Neural progenitor cell (in vitro differentiated cells): ENCODE measurements at regions not wholly inside any gene's neighbourhood (a gene's known extent, or its start where the extent isn't known, plus 50 kb on each side); places are given as distances from the start of the nearest gene placed in this dataset.

ENCODE experiments used
- DNase-seq: peaks from one replicate; pipeline ENCODE4 v3.0.0-alpha.2; 2016; ENCODE audit warnings: low spot score
- H2AFZ ChIP-seq: fragments of 200-600 bp; sonication (generic); replicated peaks from 2 replicates; pipeline ENCODE4 v1.6.1; 2016; ENCODE audit warnings: antibody characterized with exemption
- H3F3A ChIP-seq: fragments of 200-600 bp; sonication (generic); 2 replicates; pipeline ENCODE4 v1.6.1; 2016; ENCODE audit warnings: antibody characterized with exemption, low read depth
- H3K27ac ChIP-seq: fragments of 200-600 bp; sonication (generic); 2 replicates; pipeline ENCODE4 v1.5.1; 2016; ENCODE audit warnings: mild to moderate bottlenecking
- H3K27me3 ChIP-seq: fragments of 200-600 bp; sonication (generic); 2 replicates; pipeline ENCODE4 v1.6.1; 2016; ENCODE audit warnings: mild to moderate bottlenecking, moderate library complexity
- H3K36me3 ChIP-seq: fragments of 200-600 bp; sonication (generic); 2 replicates; pipeline ENCODE4 v1.5.1; 2016
- H3K4me1 ChIP-seq: fragments of 200-600 bp; sonication (generic); 2 replicates; pipeline ENCODE4 v1.6.1; 2016; ENCODE audit warnings: mixed run types
- H3K4me2 ChIP-seq: fragments of 200-600 bp; sonication (generic); 2 replicates; pipeline ENCODE4 v1.6.1; 2016
- H3K4me3 ChIP-seq: fragments of 200-600 bp; sonication (generic); 2 replicates; pipeline ENCODE4 v1.5.1; 2016
- H3K79me2 ChIP-seq: fragments of 200-600 bp; sonication (generic); 2 replicates; pipeline ENCODE4 v1.6.1; 2016; ENCODE audit warnings: low read depth
- H3K9ac ChIP-seq: fragments of 200-600 bp; sonication (generic); 2 replicates; pipeline ENCODE4 v1.6.1; 2016
- H3K9me3 ChIP-seq: fragments of 200-600 bp; sonication (generic); 2 replicates; pipeline ENCODE4 v1.5.1; 2016; ENCODE audit warnings: low read depth
- H4K20me1 ChIP-seq: fragments of 200-600 bp; sonication (generic); 2 replicates; pipeline ENCODE4 v1.6.1; 2016; ENCODE audit warnings: low read depth
- H3K27ac Mint-ChIP-seq: 3 replicates; pipeline ENCODE4 v1.8.0; 2021; ENCODE audit warnings: mixed read lengths
- H3K27me3 Mint-ChIP-seq: 2 replicates; pipeline ENCODE4 v1.8.0; 2022; ENCODE audit warnings: low read depth, mild to moderate bottlenecking, inconsistent platforms, moderate library complexity, mixed read lengths; ENCODE audit not compliant: insufficient read depth
- H3K36me3 Mint-ChIP-seq: 3 replicates; pipeline ENCODE4 v1.8.0; 2021; ENCODE audit warnings: mixed read lengths
- H3K4me1 Mint-ChIP-seq: 3 replicates; pipeline ENCODE4 v1.8.0; 2021; ENCODE audit warnings: mixed read lengths
- H3K4me3 Mint-ChIP-seq: 3 replicates; pipeline ENCODE4 v1.8.0; 2021; ENCODE audit warnings: mild to moderate bottlenecking, moderate library complexity, mixed read lengths
- H3K9me3 Mint-ChIP-seq: 3 replicates; pipeline ENCODE4 v1.8.0; 2020; ENCODE audit warnings: mixed read lengths
- CTCF ChIP-seq: fragments of 200-600 bp; sonication (generic); IDR thresholded peaks from 2 replicates; pipeline ENCODE4 v1.5.1; 2017; ENCODE audit warnings: antibody characterized with exemption, mild to moderate bottlenecking
- EZH2 ChIP-seq: fragments of 200-600 bp; sonication (generic); IDR thresholded peaks from 2 replicates; pipeline ENCODE4 v1.6.1; 2017; ENCODE audit warnings: antibody characterized with exemption, mild to moderate bottlenecking, moderate library complexity
- EZH2phosphoT487 ChIP-seq: fragments of 200-600 bp; sonication (generic); IDR thresholded peaks from 2 replicates; pipeline ENCODE4 v1.6.1; 2017; ENCODE audit warnings: antibody characterized with exemption

- Histone ChIP-seq H3K4me2 (no peak overlapping the region), H2AFZ (no peak overlapping the region), H3K9me3 (peaks cover 5% of the 10 kb centered on the region), H3K4me1 (no peaks in the 10 kb centered on the region), H4K20me1 (no peaks in the 10 kb centered on the region), H3K27ac (no peak overlapping the region), H3K4me3 (no peak overlapping the region), H3K9ac (no peak overlapping the region), H3K79me2 (no peaks in the 10 kb centered on the region), H3K27me3 (no peaks in the 10 kb centered on the region), H3F3A (no peaks in the 10 kb centered on the region), H3K36me3 (no peaks in the 10 kb centered on the region)
- Mint-ChIP-seq H3K4me1 (no peaks in the 10 kb centered on the region), H3K27ac (no peak overlapping the region), H3K4me3 (no peak overlapping the region), H3K27me3 (no peaks in the 10 kb centered on the region), H3K36me3 (no peaks in the 10 kb centered on the region), H3K9me3 (peaks cover 16% of the 10 kb centered on the region)
- no peak for DNase-seq
- TF ChIP-seq EZH2phosphoT487 (no peak), CTCF (no peak), EZH2 (no peak)
These were observed 500.6 kb upstream of the RPS6KA3 start for GRCh38 chrX:20767346-20767745.

- H3K27me3 Mint-ChIP-seq = no peaks in the 10 kb centered on the region
- no peaks in the 10 kb centered on the region for H3K36me3 Mint-ChIP-seq
- H3K36me3 ChIP-seq = no peaks in the 10 kb centered on the region
- no peak overlapping the region for H3K4me2 ChIP-seq
- no peaks in the 10 kb centered on the region for H3K4me1 Mint-ChIP-seq
- no peaks in the 10 kb centered on the region for H3K79me2 ChIP-seq
- H4K20me1 ChIP-seq = no peaks in the 10 kb centered on the region
- no peak overlapping the region for H3K27ac ChIP-seq
- peaks cover 6% of the 10 kb centered on the region for H3K9me3 Mint-ChIP-seq
- no peaks in the 10 kb centered on the region for H3K27me3 ChIP-seq
- H3K9ac ChIP-seq = no peak overlapping the region
- DNase-seq = no peak
- no peak overlapping the region for H3K4me3 Mint-ChIP-seq
- TF ChIP-seq CTCF = no peak
- TF ChIP-seq EZH2 = no peak
- TF ChIP-seq EZH2phosphoT487 = no peak
- no peaks in the 10 kb centered on the region for H3K9me3 ChIP-seq
- no peak overlapping the region for H3K27ac Mint-ChIP-seq
- H2AFZ ChIP-seq = no peak overlapping the region
- no peaks in the 10 kb centered on the region for H3F3A ChIP-seq
- H3K4me1 ChIP-seq = no peaks in the 10 kb centered on the region
- H3K4me3 ChIP-seq = no peak overlapping the region
These were observed 489.9 kb upstream of the RPS6KA3 start for GRCh38 chrX:20756585-20756984.

GRCh38 chrX:20753076-20753475, 486.4 kb upstream of the RPS6KA3 start:
- H3K27me3 Mint-ChIP-seq = no peaks in the 10 kb centered on the region
- no peak overlapping the region for H3K4me3 ChIP-seq
- H3K27me3 ChIP-seq = no peaks in the 10 kb centered on the region
- no peak for DNase-seq
- no peak overlapping the region for H3K27ac Mint-ChIP-seq
- H2AFZ ChIP-seq = no peak overlapping the region
- TF ChIP-seq EZH2 = no peak
- TF ChIP-seq CTCF = no peak
- TF ChIP-seq EZH2phosphoT487 = no peak
- H3K27ac ChIP-seq = no peak overlapping the region
- H3K4me1 Mint-ChIP-seq = no peaks in the 10 kb centered on the region
- H3K36me3 Mint-ChIP-seq = no peaks in the 10 kb centered on the region
- H3K79me2 ChIP-seq = no peaks in the 10 kb centered on the region
- no peak overlapping the region for H3K4me3 Mint-ChIP-seq
- H3K9me3 ChIP-seq = no peaks in the 10 kb centered on the region
- no peak overlapping the region for H3K9ac ChIP-seq
- H3K36me3 ChIP-seq = no peaks in the 10 kb centered on the region
- H3F3A ChIP-seq = no peaks in the 10 kb centered on the region
- no peaks in the 10 kb centered on the region for H3K4me1 ChIP-seq
- no peaks in the 10 kb centered on the region for H4K20me1 ChIP-seq
- peaks cover 3% of the 10 kb centered on the region for H3K9me3 Mint-ChIP-seq
- H3K4me2 ChIP-seq = no peak overlapping the region

- H3K9ac ChIP-seq = no peak overlapping the region
- no peak overlapping the region for H2AFZ ChIP-seq
- no peak for TF ChIP-seq EZH2phosphoT487
- TF ChIP-seq EZH2 = no peak
- no peak for TF ChIP-seq CTCF
- Mint-ChIP-seq H3K9me3 (no peaks in the 10 kb centered on the region), H3K27ac (no peak overlapping the region), H3K27me3 (no peaks in the 10 kb centered on the region), H3K4me3 (no peak overlapping the region), H3K36me3 (no peaks in the 10 kb centered on the region), H3K4me1 (no peaks in the 10 kb centered on the region)
- no peaks in the 10 kb centered on the region for H3K4me1 ChIP-seq
- no peak for DNase-seq
- H3K79me2 ChIP-seq = no peaks in the 10 kb centered on the region
- H3K9me3 ChIP-seq = no peaks in the 10 kb centered on the region
- no peak overlapping the region for H3K4me3 ChIP-seq
- no peaks in the 10 kb centered on the region for H3K36me3 ChIP-seq
- H3K27me3 ChIP-seq = no peaks in the 10 kb centered on the region
- no peak overlapping the region for H3K4me2 ChIP-seq
- no peaks in the 10 kb centered on the region for H4K20me1 ChIP-seq
- H3K27ac ChIP-seq = no peak overlapping the region
- H3F3A ChIP-seq = no peaks in the 10 kb centered on the region
These were observed 480.0 kb upstream of the RPS6KA3 start for GRCh38 chrX:20746690-20747089.
